T-helper 1 cell treated with Interleukin-12 subunit alpha and Interleukin-12 subunit beta and Interleukin-4 antibody, amounts not matched to agents 30 μg/mL and 1 μg/mL, for 36 hours (primary cell): ENCODE measurements at regions not wholly inside any gene's neighbourhood (a gene's known extent, or its start where the extent isn't known, plus 50 kb on each side); places are given as distances from the start of the nearest gene placed in this dataset.

Source experiments
- H3K27ac Mint-ChIP-seq: one replicate; pipeline ENCODE4 v1.8.0; 2021; ENCODE audit warnings: mild to moderate bottlenecking, mixed read lengths
- H3K27me3 Mint-ChIP-seq: one replicate; pipeline ENCODE4 v1.8.0; 2021; ENCODE audit warnings: low read depth, mixed read lengths
- H3K36me3 Mint-ChIP-seq: one replicate; pipeline ENCODE4 v1.8.0; 2021; ENCODE audit warnings: low read depth, mixed read lengths
- H3K4me1 Mint-ChIP-seq: one replicate; pipeline ENCODE4 v1.8.0; 2021; ENCODE audit warnings: low read depth, mixed read lengths
- H3K4me3 Mint-ChIP-seq: one replicate; pipeline ENCODE4 v1.8.0; 2021; ENCODE audit warnings: mild to moderate bottlenecking, moderate library complexity, mixed read lengths
- H3K9me3 Mint-ChIP-seq: one replicate; pipeline ENCODE4 v1.8.0; 2021; ENCODE audit warnings: mixed read lengths

GRCh38 chr12:75611041-75611440 is 99.6 kb upstream of the KRR1 start:
- Mint-ChIP-seq H3K27me3 (peaks cover 53% of the 10 kb centered on the region), H3K36me3 (no peaks in the 10 kb centered on the region), H3K4me1 (no peaks in the 10 kb centered on the region), H3K27ac (no peak overlapping the region), H3K9me3 (peaks cover 9% of the 10 kb centered on the region), H3K4me3 (no peak overlapping the region)

DNA sequence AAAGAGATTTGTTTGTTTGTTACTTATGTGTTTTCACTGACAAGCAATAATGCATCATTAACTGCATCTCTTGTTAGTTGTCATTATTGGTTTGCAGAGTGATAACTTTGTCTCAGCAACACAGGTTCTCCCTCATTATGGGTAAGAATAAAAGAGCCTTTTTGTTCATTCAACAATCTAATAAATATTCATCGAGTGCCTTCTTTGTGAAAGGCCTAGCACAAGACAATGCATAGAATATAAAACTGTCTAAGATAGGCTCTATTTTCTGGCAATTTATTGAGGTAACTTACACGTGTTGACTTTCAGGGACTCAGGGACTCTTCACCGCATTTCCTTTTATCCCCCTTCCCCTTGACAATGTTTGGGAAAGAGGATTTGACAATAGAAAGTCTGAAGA is 95.5 kb upstream of the KRR1 start:
- peaks cover 28% of the 10 kb centered on the region for H3K27me3 Mint-ChIP-seq
- H3K4me3 Mint-ChIP-seq: no peak overlapping the region
- H3K27ac Mint-ChIP-seq: no peak overlapping the region
- H3K4me1 Mint-ChIP-seq: no peaks in the 10 kb centered on the region
- no peaks in the 10 kb centered on the region for H3K9me3 Mint-ChIP-seq
- H3K36me3 Mint-ChIP-seq: no peaks in the 10 kb centered on the region

DNA sequence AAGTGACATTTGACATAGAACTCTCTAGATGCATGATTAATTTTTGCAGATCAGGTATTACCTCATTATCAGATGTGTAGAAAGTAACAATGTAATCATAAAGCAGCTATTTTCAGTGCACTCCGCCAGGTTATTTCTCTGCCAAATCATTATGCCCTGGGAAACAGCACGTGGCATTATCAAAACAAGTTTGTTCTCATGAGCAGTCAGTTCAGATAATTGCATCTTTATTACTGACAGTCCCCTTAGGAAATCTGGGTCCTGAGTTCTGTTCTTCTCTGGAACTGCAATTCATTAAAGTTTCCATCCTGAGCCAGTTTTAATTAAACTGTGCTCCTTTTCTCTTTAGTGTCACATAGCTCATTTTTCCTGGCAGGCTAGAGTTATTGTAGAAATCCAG is 94.7 kb upstream of the KRR1 start:
- peaks cover 21% of the 10 kb centered on the region for H3K27me3 Mint-ChIP-seq
- no peaks in the 10 kb centered on the region for H3K9me3 Mint-ChIP-seq
- H3K36me3 Mint-ChIP-seq: no peaks in the 10 kb centered on the region
- no peaks in the 10 kb centered on the region for H3K4me1 Mint-ChIP-seq
- H3K4me3 Mint-ChIP-seq: no peak overlapping the region
- H3K27ac Mint-ChIP-seq: no peak overlapping the region

DNA sequence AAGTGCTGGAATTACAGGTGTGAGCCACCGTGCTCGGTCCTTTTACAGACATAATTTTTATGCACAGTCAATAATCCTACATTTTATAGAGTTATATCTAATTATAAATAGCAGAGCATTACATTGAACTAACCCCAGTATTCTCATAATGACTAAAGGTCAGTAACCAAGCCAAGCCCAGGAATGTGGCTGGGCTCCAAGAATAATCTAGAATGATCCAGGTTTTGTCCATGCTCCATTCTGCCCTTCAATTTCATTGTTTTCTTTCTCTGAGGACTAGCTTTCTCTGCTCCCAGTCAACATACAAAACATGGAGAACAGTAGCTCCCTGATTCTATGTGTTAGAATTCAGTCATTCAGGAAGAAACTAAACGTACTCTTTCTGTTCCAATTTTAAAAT is 92.1 kb upstream of the KRR1 start:
- Mint-ChIP-seq H3K9me3 (no peaks in the 10 kb centered on the region), H3K4me3 (no peak overlapping the region), H3K27ac (no peak overlapping the region), H3K36me3 (no peaks in the 10 kb centered on the region), H3K27me3 (peaks cover 10% of the 10 kb centered on the region), H3K4me1 (no peaks in the 10 kb centered on the region)

DNA sequence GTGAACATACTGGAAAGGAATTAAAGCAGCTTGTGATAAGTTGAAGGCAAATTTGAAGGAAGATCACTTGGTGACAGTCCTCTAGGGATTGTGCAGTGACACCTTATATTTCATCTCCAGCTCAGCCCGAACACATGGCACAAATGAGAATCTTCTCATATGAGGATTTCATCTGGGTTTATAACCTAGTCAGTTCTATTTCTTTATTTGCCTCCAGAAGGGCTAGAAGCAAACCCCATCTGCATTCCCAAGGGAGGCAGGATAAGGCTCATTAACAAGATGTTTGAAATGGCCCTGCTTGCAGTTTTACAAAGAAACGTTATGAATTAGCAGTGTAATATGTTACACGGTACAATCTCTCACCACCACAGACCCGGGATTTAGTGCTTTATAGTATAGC is 90.7 kb upstream of the KRR1 start:
- Mint-ChIP-seq H3K27ac (no peak overlapping the region), H3K4me1 (no peaks in the 10 kb centered on the region), H3K9me3 (no peaks in the 10 kb centered on the region), H3K4me3 (no peak overlapping the region), H3K36me3 (no peaks in the 10 kb centered on the region), H3K27me3 (peaks cover 10% of the 10 kb centered on the region)

GRCh38 chr12:75600146-75600545 is 88.7 kb upstream of the KRR1 start:
- peaks cover 4% of the 10 kb centered on the region for H3K27me3 Mint-ChIP-seq
- H3K27ac Mint-ChIP-seq: no peak overlapping the region
- H3K4me3 Mint-ChIP-seq: no peak overlapping the region
- H3K36me3 Mint-ChIP-seq: no peaks in the 10 kb centered on the region
- H3K4me1 Mint-ChIP-seq: no peaks in the 10 kb centered on the region
- no peaks in the 10 kb centered on the region for H3K9me3 Mint-ChIP-seq

DNA sequence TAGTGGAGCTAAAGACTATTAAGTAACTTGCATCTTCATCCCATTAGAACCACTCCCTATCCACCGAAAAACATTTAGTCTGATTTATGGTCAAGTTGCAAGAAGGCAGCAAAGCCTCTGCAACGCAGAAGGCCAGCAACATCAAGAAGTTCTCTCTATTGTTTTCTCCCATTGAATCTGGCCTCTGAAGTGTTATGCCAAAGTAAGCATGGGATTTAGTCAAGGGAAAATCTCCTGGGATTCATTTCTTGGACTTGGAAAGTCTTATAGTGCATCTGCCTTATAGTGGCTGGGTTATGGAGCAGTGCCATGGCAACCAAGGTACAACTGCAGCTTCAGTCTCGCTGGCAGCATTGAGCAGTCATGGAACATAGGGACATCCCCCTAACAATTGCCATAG is 87.7 kb upstream of the KRR1 start:
- no peaks in the 10 kb centered on the region for H3K9me3 Mint-ChIP-seq
- no peak overlapping the region for H3K27ac Mint-ChIP-seq
- H3K27me3 Mint-ChIP-seq: peaks cover 10% of the 10 kb centered on the region
- no peaks in the 10 kb centered on the region for H3K36me3 Mint-ChIP-seq
- no peak overlapping the region for H3K4me3 Mint-ChIP-seq
- no peaks in the 10 kb centered on the region for H3K4me1 Mint-ChIP-seq

DNA sequence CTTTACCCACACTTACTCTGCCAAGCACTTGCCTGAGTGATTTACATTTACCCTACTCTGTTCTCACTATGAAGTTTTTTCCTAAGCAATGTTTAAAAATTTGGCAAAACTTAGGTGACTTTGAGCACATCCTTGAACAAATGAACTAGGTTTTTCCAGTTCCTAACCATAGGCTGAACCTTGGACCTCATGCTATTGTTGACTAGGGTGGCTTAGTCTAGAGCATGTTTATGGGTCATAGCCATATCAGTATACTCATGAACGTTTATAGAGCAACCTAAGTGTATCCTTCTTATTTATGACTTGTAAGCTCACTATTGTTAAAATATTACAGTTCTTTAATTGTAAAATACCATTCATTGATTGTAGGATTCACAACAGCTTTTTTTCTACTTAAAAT is 85.0 kb upstream of the KRR1 start:
- no peaks in the 10 kb centered on the region for H3K36me3 Mint-ChIP-seq
- H3K27me3 Mint-ChIP-seq: peaks cover 20% of the 10 kb centered on the region
- no peak overlapping the region for H3K4me3 Mint-ChIP-seq
- no peaks in the 10 kb centered on the region for H3K9me3 Mint-ChIP-seq
- no peak overlapping the region for H3K27ac Mint-ChIP-seq
- no peaks in the 10 kb centered on the region for H3K4me1 Mint-ChIP-seq

DNA sequence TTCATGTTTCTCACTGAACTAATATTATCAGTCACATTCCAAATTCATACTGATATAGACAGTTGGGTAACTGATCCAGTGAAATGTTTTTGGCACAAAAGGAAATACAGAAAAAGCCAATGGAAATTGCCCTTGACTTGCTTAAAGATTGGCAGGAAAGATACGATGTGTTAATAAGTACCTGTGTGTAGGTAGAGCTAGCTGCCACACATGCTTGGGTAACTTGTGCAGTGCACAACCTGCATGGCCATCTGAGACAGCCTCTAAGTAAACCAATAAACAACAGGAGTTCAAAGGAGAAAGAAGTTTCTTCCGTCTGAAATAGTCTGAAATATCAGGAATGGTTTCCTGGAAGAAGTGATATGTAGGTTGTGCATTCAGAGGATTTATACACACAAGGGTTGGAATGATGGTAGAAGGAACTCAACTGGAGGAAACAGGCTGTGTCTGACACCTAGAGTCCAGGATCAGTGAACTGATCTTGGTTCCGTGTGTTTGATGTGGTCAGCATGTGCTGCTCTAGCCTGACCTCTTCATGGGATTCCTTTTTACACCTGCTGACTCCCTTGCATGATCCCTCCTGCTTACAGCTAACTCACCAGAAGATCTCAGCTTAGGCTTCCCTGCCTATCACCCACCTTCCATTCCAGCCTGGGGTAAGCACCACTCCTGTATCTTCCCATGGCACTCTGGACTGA is 81.4 kb upstream of the KRR1 start:
- Mint-ChIP-seq H3K4me3 (no peak overlapping the region), H3K9me3 (no peaks in the 10 kb centered on the region), H3K4me1 (no peaks in the 10 kb centered on the region), H3K36me3 (no peaks in the 10 kb centered on the region), H3K27me3 (peaks cover 20% of the 10 kb centered on the region), H3K27ac (no peak overlapping the region)

DNA sequence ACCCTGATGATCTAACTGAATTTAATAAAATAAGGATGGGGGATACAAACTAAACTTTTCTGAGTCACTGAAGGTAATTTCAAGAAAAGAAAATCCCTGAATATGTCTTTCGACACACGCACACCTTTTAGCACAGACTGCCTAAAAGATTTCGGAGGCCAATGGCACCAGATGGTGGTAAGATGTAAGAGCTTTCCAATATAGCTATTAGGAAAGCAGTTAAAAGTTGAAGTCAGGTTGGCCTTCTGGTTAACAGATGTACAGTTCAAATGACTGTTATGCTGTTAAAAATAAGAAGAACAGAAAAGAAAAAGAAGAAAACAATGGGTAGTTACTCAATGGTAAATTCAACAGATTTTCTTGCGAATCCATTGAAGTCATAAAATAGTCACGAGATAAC is 80.7 kb upstream of the KRR1 start:
- Mint-ChIP-seq H3K27me3 (peaks cover 16% of the 10 kb centered on the region), H3K4me1 (no peaks in the 10 kb centered on the region), H3K27ac (no peak overlapping the region), H3K36me3 (no peaks in the 10 kb centered on the region), H3K9me3 (no peaks in the 10 kb centered on the region), H3K4me3 (no peak overlapping the region)

DNA sequence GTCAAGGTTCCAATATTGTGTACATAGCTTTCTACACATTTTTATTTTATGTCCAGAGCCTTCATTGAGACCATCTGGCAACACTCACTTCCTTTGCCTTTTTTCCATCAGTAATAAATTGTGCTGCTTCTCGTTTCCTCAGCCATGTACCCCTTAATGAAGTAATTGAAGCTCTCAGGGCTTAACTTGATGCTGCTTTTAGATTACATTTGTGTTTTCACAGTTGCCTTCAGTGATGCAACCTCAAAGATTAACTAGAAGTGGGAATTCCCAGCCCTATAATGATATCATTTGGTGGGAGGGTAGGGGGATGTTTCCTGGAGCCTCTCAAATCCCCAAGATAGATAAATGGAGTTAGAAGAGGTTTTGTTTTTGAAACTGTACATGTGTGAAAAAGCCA is 80.2 kb upstream of the KRR1 start:
- Mint-ChIP-seq H3K4me3 (no peak overlapping the region), H3K27me3 (peaks cover 16% of the 10 kb centered on the region), H3K4me1 (no peaks in the 10 kb centered on the region), H3K9me3 (no peaks in the 10 kb centered on the region), H3K27ac (no peak overlapping the region), H3K36me3 (no peaks in the 10 kb centered on the region)

GRCh38 chr12:75589801-75590200 is 78.4 kb upstream of the KRR1 start:
- H3K27ac Mint-ChIP-seq: no peak overlapping the region
- H3K27me3 Mint-ChIP-seq: peaks cover 21% of the 10 kb centered on the region
- no peaks in the 10 kb centered on the region for H3K9me3 Mint-ChIP-seq
- no peaks in the 10 kb centered on the region for H3K36me3 Mint-ChIP-seq
- no peak overlapping the region for H3K4me3 Mint-ChIP-seq
- H3K4me1 Mint-ChIP-seq: no peaks in the 10 kb centered on the region

DNA sequence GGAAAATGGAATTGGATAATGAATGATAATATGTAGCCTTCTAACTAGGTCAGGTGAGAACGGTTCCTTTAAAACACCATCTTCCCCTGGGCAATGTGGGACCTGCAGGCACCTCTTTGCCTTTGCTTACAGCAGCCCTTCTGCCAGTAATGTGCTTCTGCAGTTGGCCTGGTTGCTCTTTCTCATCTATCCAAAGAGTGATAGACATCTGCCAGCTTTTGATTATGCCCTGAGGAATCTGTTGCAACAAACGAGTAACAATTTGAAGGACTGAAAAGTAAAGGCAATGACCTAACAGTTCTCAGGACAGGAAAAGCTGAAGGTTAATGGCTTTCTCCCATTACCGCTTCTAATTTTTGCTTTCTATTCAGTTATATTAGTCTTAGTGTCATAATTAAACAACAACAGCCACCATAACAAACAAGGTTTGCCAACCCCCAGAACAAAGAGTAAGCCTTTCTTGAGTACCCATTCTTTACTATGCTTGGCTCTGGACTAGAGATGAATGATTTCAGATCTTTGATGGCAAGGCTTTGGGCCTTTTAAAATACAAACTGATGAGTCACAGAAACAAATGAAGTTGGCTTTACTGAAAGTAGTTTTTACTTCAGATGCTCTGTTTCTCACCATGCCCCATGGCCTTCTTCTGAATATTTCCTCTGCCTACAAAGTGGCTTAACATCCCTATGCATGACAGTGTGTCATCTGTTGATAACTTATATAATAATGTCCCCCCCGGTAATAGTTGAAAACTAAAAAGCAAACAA is 76.1 kb upstream of the KRR1 start:
- Mint-ChIP-seq H3K4me3 (no peak overlapping the region), H3K27ac (no peak overlapping the region), H3K27me3 (peaks cover 7% of the 10 kb centered on the region)

GRCh38 chr12:75585330-75585729 is 73.9 kb upstream of the KRR1 start:
- no peak overlapping the region for H3K27ac Mint-ChIP-seq
- H3K36me3 Mint-ChIP-seq: no peaks in the 10 kb centered on the region
- H3K4me3 Mint-ChIP-seq: no peak overlapping the region
- H3K9me3 Mint-ChIP-seq: no peaks in the 10 kb centered on the region
- peaks cover 8% of the 10 kb centered on the region for H3K27me3 Mint-ChIP-seq
- no peaks in the 10 kb centered on the region for H3K4me1 Mint-ChIP-seq

More for the DNA sequence above, 76.1 kb upstream of the KRR1 start:
- H3K36me3 Mint-ChIP-seq: no peaks in the 10 kb centered on the region
- H3K4me1 Mint-ChIP-seq: no peaks in the 10 kb centered on the region
- no peaks in the 10 kb centered on the region for H3K9me3 Mint-ChIP-seq

- Mint-ChIP-seq H3K36me3 (no peaks in the 10 kb centered on the region), H3K4me3 (no peak overlapping the region), H3K4me1 (no peaks in the 10 kb centered on the region), H3K27me3 (peaks cover 16% of the 10 kb centered on the region), H3K9me3 (no peaks in the 10 kb centered on the region), H3K27ac (no peak overlapping the region)
Measured at GRCh38 chr12:75583355-75583754, 71.9 kb upstream of the KRR1 start.
